ENCODE measurements at regions not wholly inside any gene's neighbourhood (a gene's known extent, or its start where the extent isn't known, plus 50 kb on each side); places are given as distances from the start of the nearest gene placed in this dataset.

GRCh38 chr10:53744176-53744575 is 971.6 kb upstream of the MBL2 start:
- DNase-seq = no peak
- Mint-ChIP-seq H3K27ac (ENCODE audit: unreplicated experiment) (no peak overlapping the region), H3K9me3 (ENCODE audit: unreplicated experiment) (peaks cover 4% of the 10 kb centered on the region), H3K4me1 (ENCODE audit: low read depth, unreplicated experiment) (no peaks in the 10 kb centered on the region), H3K4me3 (ENCODE audit: unreplicated experiment) (no peak overlapping the region), H3K36me3 (ENCODE audit: insufficient read depth, unreplicated experiment) (no peaks in the 10 kb centered on the region), H3K27me3 (ENCODE audit: insufficient read depth, unreplicated experiment) (no peaks in the 10 kb centered on the region)
- BruUV-seq (replicated peaks) = no TSS peak
- no peaks in the 10 kb centered on the region for H3K36me3 ChIP-seq (ENCODE audit: control insufficient read depth, insufficient read depth, low read length)
- TF ChIP-seq, protein P1, sequence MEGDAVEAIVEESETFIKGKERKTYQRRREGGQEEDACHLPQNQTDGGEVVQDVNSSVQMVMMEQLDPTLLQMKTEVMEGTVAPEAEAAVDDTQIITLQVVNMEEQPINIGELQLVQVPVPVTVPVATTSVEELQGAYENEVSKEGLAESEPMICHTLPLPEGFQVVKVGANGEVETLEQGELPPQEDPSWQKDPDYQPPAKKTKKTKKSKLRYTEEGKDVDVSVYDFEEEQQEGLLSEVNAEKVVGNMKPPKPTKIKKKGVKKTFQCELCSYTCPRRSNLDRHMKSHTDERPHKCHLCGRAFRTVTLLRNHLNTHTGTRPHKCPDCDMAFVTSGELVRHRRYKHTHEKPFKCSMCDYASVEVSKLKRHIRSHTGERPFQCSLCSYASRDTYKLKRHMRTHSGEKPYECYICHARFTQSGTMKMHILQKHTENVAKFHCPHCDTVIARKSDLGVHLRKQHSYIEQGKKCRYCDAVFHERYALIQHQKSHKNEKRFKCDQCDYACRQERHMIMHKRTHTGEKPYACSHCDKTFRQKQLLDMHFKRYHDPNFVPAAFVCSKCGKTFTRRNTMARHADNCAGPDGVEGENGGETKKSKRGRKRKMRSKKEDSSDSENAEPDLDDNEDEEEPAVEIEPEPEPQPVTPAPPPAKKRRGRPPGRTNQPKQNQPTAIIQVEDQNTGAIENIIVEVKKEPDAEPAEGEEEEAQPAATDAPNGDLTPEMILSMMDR (IDR thresholded peaks at IDR 0.05; ENCODE audit: insufficient read depth in 1 of 2, low read depth in 1 of 2, low read length in 1 of 2, severe bottlenecking in 1 of 2, unreplicated experiment in 1 of 2) = no peak
- no peak overlapping the region for H3K4me3 ChIP-seq (ENCODE audit: low read depth, low read length)
- intact Hi-C loops (cut with micrococcal nuclease; ENCODE audit: unreplicated experiment) = no loop called here
- H3K4me1 ChIP-seq = no peaks in the 10 kb centered on the region
- CTCF ChIA-PET = no interaction called here
- POLR2A ChIA-PET = no interaction called here
- H3K9me3 ChIP-seq = peaks cover 4% of the 10 kb centered on the region
- H3K27me3 ChIP-seq (replicated peaks; ENCODE audit: control insufficient read depth, insufficient read depth, low read length) = no peaks in the 10 kb centered on the region

DNA sequence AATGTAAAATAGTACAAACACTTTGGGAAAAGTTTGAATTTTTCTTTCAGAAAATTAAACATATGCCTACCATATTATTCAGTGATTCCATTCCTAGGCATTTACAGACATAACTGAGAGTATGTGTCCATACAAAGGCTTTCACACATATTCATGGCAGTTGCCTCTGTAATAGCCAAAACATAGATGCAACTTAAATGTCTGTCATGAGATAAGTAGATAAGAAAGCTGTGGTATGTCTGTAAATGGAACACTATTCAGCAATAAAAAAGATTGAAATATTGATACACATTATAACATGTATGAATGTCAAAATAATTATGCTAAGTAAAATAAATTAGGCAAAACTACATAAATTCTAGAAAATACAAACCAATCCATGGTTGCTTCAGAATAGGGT is 964.5 kb upstream of the MBL2 start:
- Mint-ChIP-seq H3K36me3 (ENCODE audit: insufficient read depth, unreplicated experiment) (no peaks in the 10 kb centered on the region), H3K9me3 (ENCODE audit: unreplicated experiment) (no peaks in the 10 kb centered on the region), H3K4me1 (ENCODE audit: low read depth, unreplicated experiment) (no peaks in the 10 kb centered on the region), H3K27me3 (ENCODE audit: insufficient read depth, unreplicated experiment) (no peaks in the 10 kb centered on the region), H3K4me3 (ENCODE audit: unreplicated experiment) (no peak overlapping the region), H3K27ac (ENCODE audit: unreplicated experiment) (no peak overlapping the region)
- DNase-seq = no peak
- H3K4me1 ChIP-seq = no peaks in the 10 kb centered on the region
- intact Hi-C loops (cut with micrococcal nuclease; ENCODE audit: unreplicated experiment) = no loop called here
- no peaks in the 10 kb centered on the region for H3K9me3 ChIP-seq
- H3K36me3 ChIP-seq (ENCODE audit: control insufficient read depth, insufficient read depth, low read length) = no peaks in the 10 kb centered on the region
- ChIA-PET CTCF (no interaction called here), POLR2A (no interaction called here)
- no peaks in the 10 kb centered on the region for H3K27me3 ChIP-seq (replicated peaks; ENCODE audit: control insufficient read depth, insufficient read depth, low read length)
- no peak overlapping the region for H3K4me3 ChIP-seq (ENCODE audit: low read depth, low read length)
- no TSS peak for BruUV-seq (replicated peaks)
- TF ChIP-seq, protein P1 (IDR thresholded peaks at IDR 0.05; ENCODE audit: insufficient read depth in 1 of 2, low read depth in 1 of 2, low read length in 1 of 2, severe bottlenecking in 1 of 2, unreplicated experiment in 1 of 2) = no peak

- Histone ChIP-seq H3K27me3 (replicated peaks; ENCODE audit: control insufficient read depth, insufficient read depth, low read length) (no peaks in the 10 kb centered on the region), H3K4me1 (no peaks in the 10 kb centered on the region; the same call in 1 of the 2 replicates), H3K4me3 (ENCODE audit: low read depth, low read length) (no peak overlapping the region), H3K9me3 (0 out of 2 replicates have a peak, but pooled peaks cover 5% of the 10 kb centered on the region), H3K36me3 (ENCODE audit: control insufficient read depth, insufficient read depth, low read length) (no peaks in the 10 kb centered on the region)
- H3K36me3 Mint-ChIP-seq (ENCODE audit: insufficient read depth, unreplicated experiment) = no peaks in the 10 kb centered on the region
- H3K27ac Mint-ChIP-seq (ENCODE audit: unreplicated experiment) = no peak overlapping the region
- ChIA-PET CTCF (no interaction called here), POLR2A (no interaction called here)
- H3K4me3 Mint-ChIP-seq (ENCODE audit: unreplicated experiment) = no peak overlapping the region
- peaks cover 4% of the 10 kb centered on the region for H3K27me3 Mint-ChIP-seq (ENCODE audit: insufficient read depth, unreplicated experiment)
- intact Hi-C loops (cut with micrococcal nuclease; ENCODE audit: unreplicated experiment) = no loop called here
- no peaks in the 10 kb centered on the region for H3K9me3 Mint-ChIP-seq (ENCODE audit: unreplicated experiment)
- no peaks in the 10 kb centered on the region for H3K4me1 Mint-ChIP-seq (ENCODE audit: low read depth, unreplicated experiment)
- TF ChIP-seq, protein P1 (IDR thresholded peaks at IDR 0.05; ENCODE audit: insufficient read depth in 1 of 2, low read depth in 1 of 2, low read length in 1 of 2, severe bottlenecking in 1 of 2, unreplicated experiment in 1 of 2) = no peak
- DNase-seq = no peak
- BruUV-seq (replicated peaks) = no TSS peak
Observed at GRCh38 chr10:53726921-53727320, 954.3 kb upstream of the MBL2 start.
